ENCODE measurements at regions not wholly inside any gene's neighbourhood (a gene's known extent, or its start where the extent isn't known, plus 50 kb on each side); places are given as distances from the start of the nearest gene placed in this dataset.

DNA sequence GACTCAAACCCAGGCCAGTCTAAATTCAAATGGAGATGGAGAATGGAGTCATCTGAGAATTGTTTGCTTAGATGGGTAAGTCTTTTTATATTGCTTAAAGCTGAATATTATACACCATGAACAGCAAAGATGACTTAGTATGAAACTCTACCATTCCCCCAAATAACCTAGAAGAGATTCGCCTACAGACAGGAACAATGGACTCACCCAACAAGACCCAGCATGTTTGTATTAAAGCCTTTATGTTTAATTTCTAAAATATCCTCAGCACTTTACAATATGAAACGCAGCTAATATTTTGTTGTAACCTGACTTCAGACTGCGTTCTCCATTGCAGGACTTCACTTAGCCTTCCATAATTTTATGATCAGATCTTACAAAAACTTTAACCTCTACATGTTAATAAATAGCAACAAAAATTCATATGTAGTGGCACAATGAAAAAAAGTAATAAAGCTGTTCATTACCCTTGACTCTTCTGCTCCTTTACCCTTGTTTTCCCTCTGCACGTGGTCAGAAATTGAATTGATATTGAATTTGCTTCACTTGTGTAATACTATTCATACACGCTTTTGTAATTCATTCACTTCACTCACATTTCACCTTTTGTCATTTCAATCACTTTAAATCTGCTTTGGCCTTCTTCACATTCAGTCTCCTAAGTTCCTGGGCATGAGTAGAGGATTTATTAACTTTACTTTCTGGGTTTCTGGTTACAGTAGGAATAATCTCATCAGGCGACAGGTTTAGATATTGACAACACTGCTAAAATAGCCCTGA is 177.3 kb upstream of the PTBP2 start:
- H3K4me2 ChIP-seq (ENCODE audit: low read depth, low read length, poor library complexity, severe bottlenecking), result no peak overlapping the region
- no peak overlapping the region for H3K9ac ChIP-seq (ENCODE audit: low read length)
- no peak overlapping the region for H2AFZ ChIP-seq (ENCODE audit: low read depth, low read length, severe bottlenecking)
- no peaks in the 10 kb centered on the region for H3K27me3 ChIP-seq (ENCODE audit: low read length)
- H3K27ac ChIP-seq (ENCODE audit: low read depth, low read length), result no peak overlapping the region
- H3K79me2 ChIP-seq (ENCODE audit: insufficient read depth, low read length), result no peaks in the 10 kb centered on the region
- no peaks in the 10 kb centered on the region for H3K36me3 ChIP-seq (ENCODE audit: low read length)
- no peak overlapping the region for H3K4me3 ChIP-seq (ENCODE audit: insufficient read depth, low read length, poor library complexity, severe bottlenecking)
- H4K20me1 ChIP-seq (ENCODE audit: low read depth, low read length), result no peaks in the 10 kb centered on the region
- no peaks in the 10 kb centered on the region for H3F3A ChIP-seq (ENCODE audit: insufficient read depth)
- no peaks in the 10 kb centered on the region for H3K9me2 ChIP-seq (replicated peaks; ENCODE audit: insufficient read depth, low read length)
- H3K9me3 ChIP-seq (ENCODE audit: insufficient read depth, low read length), result no peaks in the 10 kb centered on the region
- no peak for TF ChIP-seq EZH2phosphoT487 (conservative IDR thresholded peaks at IDR 0.05; ENCODE audit: low read length)
- TF ChIP-seq, protein P1, sequence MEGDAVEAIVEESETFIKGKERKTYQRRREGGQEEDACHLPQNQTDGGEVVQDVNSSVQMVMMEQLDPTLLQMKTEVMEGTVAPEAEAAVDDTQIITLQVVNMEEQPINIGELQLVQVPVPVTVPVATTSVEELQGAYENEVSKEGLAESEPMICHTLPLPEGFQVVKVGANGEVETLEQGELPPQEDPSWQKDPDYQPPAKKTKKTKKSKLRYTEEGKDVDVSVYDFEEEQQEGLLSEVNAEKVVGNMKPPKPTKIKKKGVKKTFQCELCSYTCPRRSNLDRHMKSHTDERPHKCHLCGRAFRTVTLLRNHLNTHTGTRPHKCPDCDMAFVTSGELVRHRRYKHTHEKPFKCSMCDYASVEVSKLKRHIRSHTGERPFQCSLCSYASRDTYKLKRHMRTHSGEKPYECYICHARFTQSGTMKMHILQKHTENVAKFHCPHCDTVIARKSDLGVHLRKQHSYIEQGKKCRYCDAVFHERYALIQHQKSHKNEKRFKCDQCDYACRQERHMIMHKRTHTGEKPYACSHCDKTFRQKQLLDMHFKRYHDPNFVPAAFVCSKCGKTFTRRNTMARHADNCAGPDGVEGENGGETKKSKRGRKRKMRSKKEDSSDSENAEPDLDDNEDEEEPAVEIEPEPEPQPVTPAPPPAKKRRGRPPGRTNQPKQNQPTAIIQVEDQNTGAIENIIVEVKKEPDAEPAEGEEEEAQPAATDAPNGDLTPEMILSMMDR (IDR thresholded peaks at IDR 0.05; ENCODE audit: insufficient read depth, low read length, poor library complexity, severe bottlenecking), result no peak

DNA sequence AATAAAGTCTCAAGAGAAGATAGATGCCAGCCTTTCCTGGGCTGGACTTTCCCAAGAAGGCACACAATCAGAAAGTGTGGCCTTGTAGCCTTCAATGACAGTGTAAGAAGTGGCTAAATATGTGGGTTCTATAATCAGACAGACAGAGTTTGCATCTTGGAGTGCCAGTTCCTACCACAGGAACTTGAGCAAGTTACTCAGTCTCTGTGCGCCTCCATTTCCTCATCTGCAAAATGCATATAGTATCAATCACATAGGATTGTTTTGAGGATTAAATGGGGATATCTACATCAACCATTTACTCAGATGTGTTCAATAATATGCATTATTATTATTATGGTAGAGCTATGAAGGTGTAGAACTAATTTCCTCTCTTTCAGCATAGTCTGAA is 176.8 kb upstream of the PTBP2 start:
- H4K20me1 ChIP-seq (ENCODE audit: low read depth, low read length), result no peaks in the 10 kb centered on the region
- TF ChIP-seq, protein P1 (IDR thresholded peaks at IDR 0.05; ENCODE audit: insufficient read depth, low read length, poor library complexity, severe bottlenecking), result no peak
- no peak for TF ChIP-seq EZH2phosphoT487 (conservative IDR thresholded peaks at IDR 0.05; ENCODE audit: low read length)
- no peak overlapping the region for H3K4me2 ChIP-seq (ENCODE audit: low read depth, low read length, poor library complexity, severe bottlenecking)
- no peaks in the 10 kb centered on the region for H3K9me2 ChIP-seq (replicated peaks; ENCODE audit: insufficient read depth, low read length)
- no peaks in the 10 kb centered on the region for H3F3A ChIP-seq (ENCODE audit: insufficient read depth)
- H3K36me3 ChIP-seq (ENCODE audit: low read length), result no peaks in the 10 kb centered on the region
- no peak overlapping the region for H3K27ac ChIP-seq (ENCODE audit: low read depth, low read length)
- no peaks in the 10 kb centered on the region for H3K9me3 ChIP-seq (ENCODE audit: insufficient read depth, low read length)
- no peaks in the 10 kb centered on the region for H3K27me3 ChIP-seq (ENCODE audit: low read length)
- no peaks in the 10 kb centered on the region for H3K79me2 ChIP-seq (ENCODE audit: insufficient read depth, low read length)
- H2AFZ ChIP-seq (ENCODE audit: low read depth, low read length, severe bottlenecking), result no peak overlapping the region
- H3K9ac ChIP-seq (ENCODE audit: low read length), result no peak overlapping the region
- H3K4me3 ChIP-seq (ENCODE audit: insufficient read depth, low read length, poor library complexity, severe bottlenecking), result no peak overlapping the region

DNA sequence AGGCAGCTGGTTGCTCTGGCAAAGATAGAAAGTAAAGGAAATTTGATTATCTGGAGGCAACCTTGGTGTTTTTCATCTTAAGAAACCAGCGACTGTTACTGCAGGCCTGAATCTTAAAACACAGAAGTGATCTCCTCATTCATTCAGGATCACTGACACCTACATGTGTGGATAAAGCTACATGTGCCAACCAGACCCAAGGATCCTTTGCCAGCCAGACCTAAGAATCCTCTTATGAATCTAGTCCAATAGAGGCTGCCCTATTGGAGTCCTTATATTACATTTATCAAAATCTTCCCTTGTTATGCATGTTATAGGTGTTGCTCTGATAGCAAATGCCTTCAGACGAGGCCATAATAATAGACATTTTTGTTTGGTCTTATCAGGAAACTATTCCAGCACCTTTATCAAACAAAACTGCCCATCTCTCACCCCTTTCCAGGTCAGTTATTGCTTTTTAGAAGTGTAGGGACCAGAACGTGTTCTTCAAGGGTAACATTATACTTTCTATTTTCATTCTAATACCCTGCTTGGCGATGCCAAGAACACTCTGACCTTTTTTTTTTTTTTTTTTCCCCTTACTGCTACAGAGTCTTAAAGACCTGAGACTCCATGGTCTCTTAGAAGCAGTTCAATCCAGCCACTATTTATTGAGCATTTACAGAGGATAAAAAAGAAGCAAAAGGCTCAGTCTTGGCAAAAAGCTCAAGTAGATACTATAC is 175.5 kb upstream of the PTBP2 start:
- no peaks in the 10 kb centered on the region for H3K9me3 ChIP-seq (ENCODE audit: insufficient read depth, low read length)
- H3K4me2 ChIP-seq (ENCODE audit: low read depth, low read length, poor library complexity, severe bottlenecking), result no peak overlapping the region
- no peaks in the 10 kb centered on the region for H3K9me2 ChIP-seq (replicated peaks; ENCODE audit: insufficient read depth, low read length)
- H3K27me3 ChIP-seq (ENCODE audit: low read length), result no peaks in the 10 kb centered on the region
- no peaks in the 10 kb centered on the region for H3K79me2 ChIP-seq (ENCODE audit: insufficient read depth, low read length)
- H3F3A ChIP-seq (ENCODE audit: insufficient read depth), result no peaks in the 10 kb centered on the region
- H4K20me1 ChIP-seq (ENCODE audit: low read depth, low read length), result no peaks in the 10 kb centered on the region
- no peak for TF ChIP-seq EZH2phosphoT487 (conservative IDR thresholded peaks at IDR 0.05; ENCODE audit: low read length)
- TF ChIP-seq, protein P1 (IDR thresholded peaks at IDR 0.05; ENCODE audit: insufficient read depth, low read length, poor library complexity, severe bottlenecking), result no peak
- no peak overlapping the region for H3K9ac ChIP-seq (ENCODE audit: low read length)
- H3K36me3 ChIP-seq (ENCODE audit: low read length), result no peaks in the 10 kb centered on the region
- no peak overlapping the region for H3K27ac ChIP-seq (ENCODE audit: low read depth, low read length)
- no peak overlapping the region for H2AFZ ChIP-seq (ENCODE audit: low read depth, low read length, severe bottlenecking)
- no peak overlapping the region for H3K4me3 ChIP-seq (ENCODE audit: insufficient read depth, low read length, poor library complexity, severe bottlenecking)
